ENCODE measurements at regions not wholly inside any gene's neighbourhood (a gene's known extent, or its start where the extent isn't known, plus 50 kb on each side); places are given as distances from the start of the nearest gene placed in this dataset.

DNA sequence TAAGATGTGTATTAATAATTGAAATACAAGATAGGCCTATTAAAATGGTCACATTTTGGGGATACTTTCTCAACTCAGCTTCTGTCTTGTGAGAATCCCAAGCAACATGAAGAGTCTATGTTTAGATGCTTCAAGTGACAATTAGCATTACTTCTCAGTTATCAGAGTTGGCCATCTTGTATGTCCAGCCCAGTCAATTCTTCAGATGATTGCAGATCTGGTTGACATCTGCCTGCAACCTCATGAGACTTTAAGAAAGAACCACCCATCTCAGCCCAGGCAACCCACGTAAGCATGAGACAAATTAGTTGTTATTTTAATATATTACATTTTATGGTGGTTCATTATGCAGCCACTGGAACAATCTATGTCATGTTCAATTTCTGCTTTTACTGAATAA, 256.5 kb downstream of the TENT5A start:
- Histone ChIP-seq H3K9ac (ENCODE audit: low read length) (no peak overlapping the region), H3K27ac (ENCODE audit: low read length) (no peak overlapping the region), H4K20me1 (ENCODE audit: insufficient read depth) (no peaks in the 10 kb centered on the region), H3K79me2 (replicated peaks; ENCODE audit: insufficient read depth, low read length) (no peaks in the 10 kb centered on the region), H2AFZ (ENCODE audit: low read depth, low read length) (no peak overlapping the region), H3K9me2 (ENCODE audit: insufficient read depth, low read length) (no peaks in the 10 kb centered on the region), H3K4me2 (ENCODE audit: low read length) (no peak overlapping the region), H3F3A (ENCODE audit: insufficient read depth, low read length, poor library complexity, severe bottlenecking) (no peaks in the 10 kb centered on the region), H3K9me3 (ENCODE audit: low read length) (no peaks in the 10 kb centered on the region), H3K4me3 (ENCODE audit: low read length) (no peak overlapping the region), H3K36me3 (ENCODE audit: insufficient read depth, low read length) (no peaks in the 10 kb centered on the region), H3K27me3 (ENCODE audit: insufficient read depth, low read depth, low read length) (no peaks in the 10 kb centered on the region)
- no peak for TF ChIP-seq MXI1 (conservative IDR thresholded peaks at IDR 0.05; ENCODE audit: poor library complexity, severe bottlenecking)
- no peak for TF ChIP-seq CTCF (IDR thresholded peaks at IDR 0.05; ENCODE audit: poor library complexity, severe bottlenecking)
- no peak for TF ChIP-seq EZH2 (IDR thresholded peaks at IDR 0.05; ENCODE audit: borderline replicate concordance, insufficient read depth, low read length, poor library complexity, severe bottlenecking)
- TF ChIP-seq RAD21 (conservative IDR thresholded peaks at IDR 0.05): no peak
- TF ChIP-seq SMC3 (conservative IDR thresholded peaks at IDR 0.05; ENCODE audit: poor library complexity): no peak
- no peak for TF ChIP-seq REST (IDR thresholded peaks at IDR 0.05; ENCODE audit: borderline replicate concordance)
- no peak for TF ChIP-seq TAF1 (IDR thresholded peaks at IDR 0.05; ENCODE audit: low read depth)
- TF ChIP-seq EP300 (conservative IDR thresholded peaks at IDR 0.05; ENCODE audit: poor library complexity, severe bottlenecking): no peak
- no peak for TF ChIP-seq POLR2AphosphoS5 (IDR thresholded peaks at IDR 0.05)

DNA sequence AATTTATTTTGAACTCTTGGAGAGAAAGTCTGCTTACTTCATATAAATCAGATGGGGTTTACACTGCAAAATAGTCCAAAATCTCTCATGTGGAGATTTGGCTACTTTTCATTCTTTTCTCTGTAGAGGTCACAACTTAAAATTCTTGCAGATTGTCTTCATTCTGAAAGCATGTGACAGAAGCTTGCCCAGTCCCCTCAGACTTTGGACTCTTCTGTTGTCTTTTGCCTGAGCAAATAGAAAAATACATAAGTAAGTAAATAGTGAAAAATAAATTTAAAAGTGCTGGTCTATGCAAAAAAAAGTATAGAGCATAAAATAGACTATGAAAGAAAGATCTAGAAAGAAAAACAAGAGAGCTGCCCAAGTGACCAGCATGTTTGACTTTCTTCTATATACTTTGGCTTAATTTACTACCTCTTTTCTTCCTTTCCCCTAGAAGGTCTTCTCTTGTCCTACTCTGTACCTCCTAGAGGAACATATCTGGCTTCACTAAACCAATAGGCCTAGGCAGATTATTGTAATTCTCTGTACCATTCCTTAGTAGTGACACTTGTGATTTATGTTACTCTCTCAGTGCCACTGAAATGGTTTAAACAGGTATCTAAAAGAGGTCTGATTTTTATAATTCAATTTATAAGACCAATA, 260.9 kb downstream of the TENT5A start:
- no peaks in the 10 kb centered on the region for H3K79me2 ChIP-seq (replicated peaks; ENCODE audit: insufficient read depth, low read length)
- no peaks in the 10 kb centered on the region for H4K20me1 ChIP-seq (ENCODE audit: insufficient read depth)

More for the DNA sequence above, 260.9 kb downstream of the TENT5A start:
- Histone ChIP-seq H2AFZ (ENCODE audit: low read depth, low read length) (no peak overlapping the region), H3K4me2 (ENCODE audit: low read length) (no peak overlapping the region), H3K9me3 (ENCODE audit: low read length) (no peaks in the 10 kb centered on the region), H3K27ac (ENCODE audit: low read length) (no peak overlapping the region), H3K9me2 (ENCODE audit: insufficient read depth, low read length) (no peaks in the 10 kb centered on the region), H3K4me3 (ENCODE audit: low read length) (no peak overlapping the region), H3K27me3 (ENCODE audit: insufficient read depth, low read depth, low read length) (no peaks in the 10 kb centered on the region), H3F3A (ENCODE audit: insufficient read depth, low read length, poor library complexity, severe bottlenecking) (no peaks in the 10 kb centered on the region), H3K36me3 (ENCODE audit: insufficient read depth, low read length) (no peaks in the 10 kb centered on the region), H3K9ac (ENCODE audit: low read length) (no peak overlapping the region)
- no peak for TF ChIP-seq REST (IDR thresholded peaks at IDR 0.05; ENCODE audit: borderline replicate concordance)
- TF ChIP-seq SMC3 (conservative IDR thresholded peaks at IDR 0.05; ENCODE audit: poor library complexity): no peak
- TF ChIP-seq TAF1 (IDR thresholded peaks at IDR 0.05; ENCODE audit: low read depth): no peak
- TF ChIP-seq RAD21 (conservative IDR thresholded peaks at IDR 0.05): no peak
- no peak for TF ChIP-seq MXI1 (conservative IDR thresholded peaks at IDR 0.05; ENCODE audit: poor library complexity, severe bottlenecking)
- TF ChIP-seq CTCF (IDR thresholded peaks at IDR 0.05; ENCODE audit: poor library complexity, severe bottlenecking): no peak
- TF ChIP-seq EZH2 (IDR thresholded peaks at IDR 0.05; ENCODE audit: borderline replicate concordance, insufficient read depth, low read length, poor library complexity, severe bottlenecking): no peak
- TF ChIP-seq POLR2AphosphoS5 (IDR thresholded peaks at IDR 0.05): no peak
- TF ChIP-seq EP300 (conservative IDR thresholded peaks at IDR 0.05; ENCODE audit: poor library complexity, severe bottlenecking): no peak
